ENCODE measurements at regions not wholly inside any gene's neighbourhood (a gene's known extent, or its start where the extent isn't known, plus 50 kb on each side); places are given as distances from the start of the nearest gene placed in this dataset.

DNA sequence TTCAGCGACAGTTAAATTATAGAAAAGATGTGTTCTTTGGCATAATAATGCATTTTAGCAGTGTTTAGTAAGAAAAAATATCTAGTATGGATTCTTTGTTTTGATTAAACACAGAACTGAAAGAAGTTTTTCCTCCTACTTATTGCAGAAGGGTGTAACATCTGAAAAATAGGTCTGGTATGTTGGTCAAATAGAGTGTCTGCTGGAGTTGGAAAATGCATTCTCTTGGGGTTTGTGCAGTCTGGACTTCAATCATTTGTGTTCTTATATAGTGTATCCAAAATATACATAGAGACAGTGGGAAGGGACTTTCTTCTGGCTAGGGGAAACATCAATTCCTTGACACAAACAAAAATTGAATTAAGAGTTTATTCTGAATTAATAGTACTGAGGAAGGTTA, 132.4 kb upstream of the MAN1A1 start:
- Histone ChIP-seq H3K9ac (ENCODE audit: low read depth, low read length) (no peak overlapping the region), H3K4me3 (ENCODE audit: insufficient read depth, low read depth, low read length) (no peak overlapping the region), H3K14ac (replicated peaks; ENCODE audit: low read depth, low read length) (no peak overlapping the region), H2BK120ac (ENCODE audit: low read depth, low read length) (no peak overlapping the region), H3K27me3 (ENCODE audit: control insufficient read depth, insufficient read depth, low read length) (no peaks in the 10 kb centered on the region), H4K8ac (ENCODE audit: low read depth in 2 of 2, low read length in 2 of 2) (no peak overlapping the region), H3K4me1 (ENCODE audit: control insufficient read depth, insufficient read depth, low read length) (no peaks in the 10 kb centered on the region), H3K18ac (ENCODE audit: low read depth, low read length) (no peak overlapping the region), H3K23ac (ENCODE audit: low read depth, low read length) (no peak overlapping the region), H3K9me3 (ENCODE audit: control insufficient read depth, insufficient read depth, low read length) (no peaks in the 10 kb centered on the region), H2AFZ (replicated peaks; ENCODE audit: low read length, poor library complexity) (no peak overlapping the region), H3K4me2 (ENCODE audit: low read depth, low read length) (no peak overlapping the region), H4K5ac (ENCODE audit: low read depth, low read length) (no peak overlapping the region), H2BK15ac (ENCODE audit: low read depth, low read length) (no peak overlapping the region), H4K91ac (ENCODE audit: insufficient read depth, low read depth, low read length) (no peak overlapping the region), H3K27ac (ENCODE audit: insufficient read depth, low read length) (no peak overlapping the region), H3K79me1 (ENCODE audit: low read depth in 1 of 2, low read length in 2 of 2) (no peaks in the 10 kb centered on the region), H3K9me1 (ENCODE audit: insufficient read depth, low read length) (no peaks in the 10 kb centered on the region), H2AK5ac (ENCODE audit: low read depth, low read length) (no peak overlapping the region), H2AK9ac (replicated peaks; ENCODE audit: low read depth, low read length, poor library complexity) (no peak overlapping the region), H3K36me3 (ENCODE audit: control insufficient read depth, insufficient read depth, low read length) (no peaks in the 10 kb centered on the region), H3K4ac (ENCODE audit: low read depth, low read length) (no peak overlapping the region), H3K56ac (ENCODE audit: extremely low read depth, insufficient read depth, low read length) (no peak overlapping the region), H4K20me1 (ENCODE audit: insufficient read depth, low read length) (no peaks in the 10 kb centered on the region), H2BK20ac (ENCODE audit: low read depth, low read length) (no peak overlapping the region), H2BK5ac (ENCODE audit: low read depth, low read length, poor library complexity, severe bottlenecking) (no peak overlapping the region)
- no TSS peak for BruUV-seq (replicated peaks)
- dilution Hi-C loops (cut with HindIII; ENCODE audit: low sequenced_read_pairs, unreplicated experiment), result no loop called here
- intact Hi-C loops (cut with micrococcal nuclease), result loop anchor here (2.0 to 5.0 kb wide), 2 partner anchors 59 to 130 kb away; no protein-coding TSS in a partner anchor
- POLR2A ChIA-PET (ENCODE audit: unreplicated experiment), result no interaction called here
- TF ChIP-seq POLR2A (IDR thresholded peaks at IDR 0.05; ENCODE audit: low read depth, low read length) (no peak), MAZ (IDR thresholded peaks at IDR 0.05; ENCODE audit: borderline replicate concordance, low read depth, low read length) (no peak), BHLHE40 (IDR thresholded peaks at IDR 0.05; ENCODE audit: low read depth, low read length) (no peak), NFE2L2 (IDR thresholded peaks at IDR 0.05; ENCODE audit: low read depth, low read length) (no peak), MAFK (IDR thresholded peaks at IDR 0.05; ENCODE audit: low read depth, low read length) (no peak), RAD21 (IDR thresholded peaks at IDR 0.05; ENCODE audit: low read length) (no peak), RCOR1 (IDR thresholded peaks at IDR 0.05; ENCODE audit: insufficient replicate concordance, low read length) (no peak), FOS (IDR thresholded peaks at IDR 0.05; ENCODE audit: low read depth, low read length) (no peak), SMC3 (IDR thresholded peaks at IDR 0.05; ENCODE audit: low read depth, low read length) (no peak), MXI1 (IDR thresholded peaks at IDR 0.05; ENCODE audit: borderline replicate concordance, low read depth, low read length) (no peak)
- TF ChIP-seq, protein P1, sequence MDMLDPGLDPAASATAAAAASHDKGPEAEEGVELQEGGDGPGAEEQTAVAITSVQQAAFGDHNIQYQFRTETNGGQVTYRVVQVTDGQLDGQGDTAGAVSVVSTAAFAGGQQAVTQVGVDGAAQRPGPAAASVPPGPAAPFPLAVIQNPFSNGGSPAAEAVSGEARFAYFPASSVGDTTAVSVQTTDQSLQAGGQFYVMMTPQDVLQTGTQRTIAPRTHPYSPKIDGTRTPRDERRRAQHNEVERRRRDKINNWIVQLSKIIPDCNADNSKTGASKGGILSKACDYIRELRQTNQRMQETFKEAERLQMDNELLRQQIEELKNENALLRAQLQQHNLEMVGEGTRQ (IDR thresholded peaks at IDR 0.05; ENCODE audit: low read depth, low read length), result no peak
- TF ChIP-seq, protein P2, sequence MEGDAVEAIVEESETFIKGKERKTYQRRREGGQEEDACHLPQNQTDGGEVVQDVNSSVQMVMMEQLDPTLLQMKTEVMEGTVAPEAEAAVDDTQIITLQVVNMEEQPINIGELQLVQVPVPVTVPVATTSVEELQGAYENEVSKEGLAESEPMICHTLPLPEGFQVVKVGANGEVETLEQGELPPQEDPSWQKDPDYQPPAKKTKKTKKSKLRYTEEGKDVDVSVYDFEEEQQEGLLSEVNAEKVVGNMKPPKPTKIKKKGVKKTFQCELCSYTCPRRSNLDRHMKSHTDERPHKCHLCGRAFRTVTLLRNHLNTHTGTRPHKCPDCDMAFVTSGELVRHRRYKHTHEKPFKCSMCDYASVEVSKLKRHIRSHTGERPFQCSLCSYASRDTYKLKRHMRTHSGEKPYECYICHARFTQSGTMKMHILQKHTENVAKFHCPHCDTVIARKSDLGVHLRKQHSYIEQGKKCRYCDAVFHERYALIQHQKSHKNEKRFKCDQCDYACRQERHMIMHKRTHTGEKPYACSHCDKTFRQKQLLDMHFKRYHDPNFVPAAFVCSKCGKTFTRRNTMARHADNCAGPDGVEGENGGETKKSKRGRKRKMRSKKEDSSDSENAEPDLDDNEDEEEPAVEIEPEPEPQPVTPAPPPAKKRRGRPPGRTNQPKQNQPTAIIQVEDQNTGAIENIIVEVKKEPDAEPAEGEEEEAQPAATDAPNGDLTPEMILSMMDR (conservative IDR thresholded peaks at IDR 0.05; ENCODE audit: low read depth, low read length), result no peak
- TF ChIP-seq, protein P3, sequence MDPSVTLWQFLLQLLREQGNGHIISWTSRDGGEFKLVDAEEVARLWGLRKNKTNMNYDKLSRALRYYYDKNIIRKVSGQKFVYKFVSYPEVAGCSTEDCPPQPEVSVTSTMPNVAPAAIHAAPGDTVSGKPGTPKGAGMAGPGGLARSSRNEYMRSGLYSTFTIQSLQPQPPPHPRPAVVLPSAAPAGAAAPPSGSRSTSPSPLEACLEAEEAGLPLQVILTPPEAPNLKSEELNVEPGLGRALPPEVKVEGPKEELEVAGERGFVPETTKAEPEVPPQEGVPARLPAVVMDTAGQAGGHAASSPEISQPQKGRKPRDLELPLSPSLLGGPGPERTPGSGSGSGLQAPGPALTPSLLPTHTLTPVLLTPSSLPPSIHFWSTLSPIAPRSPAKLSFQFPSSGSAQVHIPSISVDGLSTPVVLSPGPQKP (IDR thresholded peaks at IDR 0.05; ENCODE audit: borderline replicate concordance, low read depth, low read length), result no peak
- in situ Hi-C loops (cut with MboI; ENCODE audit: low sequenced_read_pairs), result no loop called here
- no CpG with 5 or more reads among the region's 1 CpG for WGBS, 2 experiments (ENCODE audit: extremely low coverage in 2 of 2, insufficient read length in 1 of 2)
- DNase-seq, result no peak
- ATAC-seq (ENCODE audit: low read depth), result no peak
- CTCF ChIA-PET, result interaction anchor here (0.8 kb wide), 1 partner anchor 18 kb away, joined by 4 read pairs; no protein-coding TSS in a partner anchor

Data from IMR-90 (cell line).